ENCODE measurements at regions not wholly inside any gene's neighbourhood (a gene's known extent, or its start where the extent isn't known, plus 50 kb on each side); places are given as distances from the start of the nearest gene placed in this dataset.

- Histone ChIP-seq H3K4me1 (ENCODE audit: control insufficient read depth in 1 of 2, insufficient read depth in 2 of 2, low read length in 2 of 2) (peaks cover 4 to 5% of the 10 kb centered on the region in 2 experiments), H3K9ac (ENCODE audit: low read length) (no peak overlapping the region)
- WGBS (ENCODE audit: extremely low coverage, insufficient coverage, insufficient read length), result no CpG with 5 or more reads among the region's 2 CpGs
Observed at GRCh38 chr7:24221500-24221899, 62.5 kb upstream of the NPY start.

GRCh38 chr7:24227068-24227467 lies 56.9 kb upstream of the NPY start:
- Histone ChIP-seq H3K79me1 (ENCODE audit: low read length) (no peaks in the 10 kb centered on the region), H3K14ac (ENCODE audit: low read length) (no peak overlapping the region), H3K9ac (ENCODE audit: low read length) (no peak overlapping the region), H2AFZ (ENCODE audit: insufficient read depth, low read length, poor library complexity) (no peak overlapping the region), H3K27ac (ENCODE audit: low read depth, low read length) (no peak overlapping the region), H3K18ac (ENCODE audit: low read length) (no peak overlapping the region), H3K4me1 (ENCODE audit: control insufficient read depth in 1 of 2, insufficient read depth in 2 of 2, low read length in 2 of 2) (peaks cover 3 to 9% of the 10 kb centered on the region in 2 experiments), H2BK12ac (ENCODE audit: low read length) (no peak overlapping the region), H3K79me2 (ENCODE audit: control insufficient read depth, insufficient read depth, low read length, poor library complexity) (no peaks in the 10 kb centered on the region), H4K8ac (ENCODE audit: low read depth, low read length) (no peak overlapping the region), H3K9me3 (ENCODE audit: insufficient read depth, low read depth, low read length) (no peaks in the 10 kb centered on the region), H3K4me2 (ENCODE audit: low read length) (no peak overlapping the region), H2BK5ac (ENCODE audit: low read depth, low read length, poor library complexity) (no peak overlapping the region), H3K23ac (ENCODE audit: low read length) (no peak overlapping the region), H3K27me3 (ENCODE audit: insufficient read depth, low read length) (no peaks in the 10 kb centered on the region), H4K91ac (ENCODE audit: low read depth, low read length) (no peak overlapping the region), H3K36me3 (ENCODE audit: control insufficient read depth in 1 of 2, insufficient read depth in 2 of 2, low read length in 2 of 2) (no peaks in the 10 kb centered on the region), H3K4ac (ENCODE audit: low read depth, low read length) (no peak overlapping the region), H2AK5ac (ENCODE audit: low read length) (no peak overlapping the region), H4K12ac (ENCODE audit: low read depth, low read length) (no peak overlapping the region), H3K4me3 (ENCODE audit: low read depth, low read length) (no peak overlapping the region), H2BK120ac (ENCODE audit: insufficient read depth, low read length, poor library complexity) (no peak overlapping the region)
- WGBS (ENCODE audit: extremely low coverage, insufficient coverage, insufficient read length), result no CpG with 5 or more reads among the region's 3 CpGs
- DNase-seq, result no peak

More at GRCh38 chr7:24221500-24221899, 62.5 kb upstream of the NPY start:
- H3K27ac ChIP-seq (ENCODE audit: low read depth, low read length), result no peak overlapping the region
- H2BK120ac ChIP-seq (ENCODE audit: insufficient read depth, low read length, poor library complexity), result no peak overlapping the region
- H3K4me3 ChIP-seq (ENCODE audit: low read depth, low read length), result no peak overlapping the region
- peaks cover 2% of the 10 kb centered on the region for H3K79me1 ChIP-seq (ENCODE audit: low read length)
- no peak overlapping the region for H2AK5ac ChIP-seq (ENCODE audit: low read length)
- H2BK5ac ChIP-seq (ENCODE audit: low read depth, low read length, poor library complexity), result no peak overlapping the region
- no peak for DNase-seq
- no peak overlapping the region for H3K14ac ChIP-seq (ENCODE audit: low read length)
- H3K4me2 ChIP-seq (ENCODE audit: low read length), result no peak overlapping the region
- no peaks in the 10 kb centered on the region for H3K27me3 ChIP-seq (ENCODE audit: insufficient read depth, low read length)
- no peaks in the 10 kb centered on the region for H3K9me3 ChIP-seq (ENCODE audit: insufficient read depth, low read depth, low read length)
- no peak overlapping the region for H4K8ac ChIP-seq (ENCODE audit: low read depth, low read length)
- H3K18ac ChIP-seq (ENCODE audit: low read length), result no peak overlapping the region
- H3K36me3 ChIP-seq (ENCODE audit: control insufficient read depth in 1 of 2, insufficient read depth in 2 of 2, low read length in 2 of 2), result no peaks in the 10 kb centered on the region
- H3K4ac ChIP-seq (ENCODE audit: low read depth, low read length), result no peak overlapping the region
- no peak overlapping the region for H4K91ac ChIP-seq (ENCODE audit: low read depth, low read length)
- H4K12ac ChIP-seq (ENCODE audit: low read depth, low read length), result no peak overlapping the region
- no peak overlapping the region for H2BK12ac ChIP-seq (ENCODE audit: low read length)
- no peak overlapping the region for H2AFZ ChIP-seq (ENCODE audit: insufficient read depth, low read length, poor library complexity)
- H3K23ac ChIP-seq (ENCODE audit: low read length), result no peak overlapping the region
- no peaks in the 10 kb centered on the region for H3K79me2 ChIP-seq (ENCODE audit: control insufficient read depth, insufficient read depth, low read length, poor library complexity)

GRCh38 chr7:24227603-24228359 lies 56.2 kb upstream of the NPY start:
- Histone ChIP-seq H3K4me1 (ENCODE audit: control insufficient read depth in 1 of 2, insufficient read depth in 2 of 2, low read length in 2 of 2) (peaks cover 3 to 9% of the 10 kb centered on the region in 2 experiments), H3K4ac (ENCODE audit: low read depth, low read length) (no peak overlapping the region), H2AFZ (ENCODE audit: insufficient read depth, low read length, poor library complexity) (no peak overlapping the region), H3K27me3 (ENCODE audit: insufficient read depth, low read length) (no peaks in the 10 kb centered on the region), H4K12ac (ENCODE audit: low read depth, low read length) (no peak overlapping the region), H2BK5ac (ENCODE audit: low read depth, low read length, poor library complexity) (no peak overlapping the region), H2BK12ac (ENCODE audit: low read length) (no peak overlapping the region), H3K79me2 (ENCODE audit: control insufficient read depth, insufficient read depth, low read length, poor library complexity) (no peaks in the 10 kb centered on the region), H2AK5ac (ENCODE audit: low read length) (no peak overlapping the region), H3K27ac (ENCODE audit: low read depth, low read length) (no peak overlapping the region), H3K4me2 (ENCODE audit: low read length) (no peak overlapping the region), H4K8ac (ENCODE audit: low read depth, low read length) (no peak overlapping the region), H3K4me3 (ENCODE audit: low read depth, low read length) (no peak overlapping the region), H3K36me3 (ENCODE audit: control insufficient read depth in 1 of 2, insufficient read depth in 2 of 2, low read length in 2 of 2) (no peaks in the 10 kb centered on the region), H3K14ac (ENCODE audit: low read length) (no peak overlapping the region), H2BK120ac (ENCODE audit: insufficient read depth, low read length, poor library complexity) (no peak overlapping the region), H3K18ac (ENCODE audit: low read length) (no peak overlapping the region), H4K91ac (ENCODE audit: low read depth, low read length) (no peak overlapping the region), H3K9me3 (ENCODE audit: insufficient read depth, low read depth, low read length) (no peaks in the 10 kb centered on the region), H3K79me1 (ENCODE audit: low read length) (no peaks in the 10 kb centered on the region), H3K23ac (ENCODE audit: low read length) (no peak overlapping the region), H3K9ac (ENCODE audit: low read length) (no peak overlapping the region)
- no CpG with 5 or more reads among the region's 8 CpGs for WGBS (ENCODE audit: extremely low coverage, insufficient coverage, insufficient read length)
- no peak for DNase-seq

- Histone ChIP-seq H3K9me3 (ENCODE audit: insufficient read depth, low read depth, low read length) (no peaks in the 10 kb centered on the region), H3K18ac (ENCODE audit: low read length) (no peak overlapping the region), H2AFZ (ENCODE audit: insufficient read depth, low read length, poor library complexity) (no peak overlapping the region), H3K27ac (ENCODE audit: low read depth, low read length) (no peak overlapping the region), H3K36me3 (ENCODE audit: control insufficient read depth in 1 of 2, insufficient read depth in 2 of 2, low read length in 2 of 2) (no peaks in the 10 kb centered on the region), H3K27me3 (ENCODE audit: insufficient read depth, low read length) (no peaks in the 10 kb centered on the region), H3K4ac (ENCODE audit: low read depth, low read length) (no peak overlapping the region), H3K9ac (ENCODE audit: low read length) (no peak overlapping the region), H4K91ac (ENCODE audit: low read depth, low read length) (no peak overlapping the region), H4K12ac (ENCODE audit: low read depth, low read length) (no peak overlapping the region), H2BK120ac (ENCODE audit: insufficient read depth, low read length, poor library complexity) (no peak overlapping the region), H2AK5ac (ENCODE audit: low read length) (no peak overlapping the region), H2BK12ac (ENCODE audit: low read length) (no peak overlapping the region), H3K4me1 (ENCODE audit: control insufficient read depth in 1 of 2, insufficient read depth in 2 of 2, low read length in 2 of 2) (peaks cover 3 to 9% of the 10 kb centered on the region in 2 experiments), H3K23ac (ENCODE audit: low read length) (no peak overlapping the region), H4K8ac (ENCODE audit: low read depth, low read length) (no peak overlapping the region), H2BK5ac (ENCODE audit: low read depth, low read length, poor library complexity) (no peak overlapping the region), H3K79me2 (ENCODE audit: control insufficient read depth, insufficient read depth, low read length, poor library complexity) (no peaks in the 10 kb centered on the region), H3K79me1 (ENCODE audit: low read length) (no peaks in the 10 kb centered on the region), H3K4me3 (ENCODE audit: low read depth, low read length) (no peak overlapping the region), H3K14ac (ENCODE audit: low read length) (no peak overlapping the region), H3K4me2 (ENCODE audit: low read length) (no peak overlapping the region)
- WGBS (ENCODE audit: extremely low coverage, insufficient coverage, insufficient read length), result no CpG with 5 or more reads among the region's 9 CpGs
- no peak for DNase-seq
Observed at GRCh38 chr7:24229481-24230226, 54.3 kb upstream of the NPY start.
